Kasumi-1 (cell line): ENCODE measurements at regions not wholly inside any gene's neighbourhood (a gene's known extent, or its start where the extent isn't known, plus 50 kb on each side); places are given as distances from the start of the nearest gene placed in this dataset.

ENCODE experiments used
- DNase-seq, 2 experiments: peaks; one replicate each; lab custom pipeline; 2025; lab: John Stamatoyannopoulos, UW

DNA sequence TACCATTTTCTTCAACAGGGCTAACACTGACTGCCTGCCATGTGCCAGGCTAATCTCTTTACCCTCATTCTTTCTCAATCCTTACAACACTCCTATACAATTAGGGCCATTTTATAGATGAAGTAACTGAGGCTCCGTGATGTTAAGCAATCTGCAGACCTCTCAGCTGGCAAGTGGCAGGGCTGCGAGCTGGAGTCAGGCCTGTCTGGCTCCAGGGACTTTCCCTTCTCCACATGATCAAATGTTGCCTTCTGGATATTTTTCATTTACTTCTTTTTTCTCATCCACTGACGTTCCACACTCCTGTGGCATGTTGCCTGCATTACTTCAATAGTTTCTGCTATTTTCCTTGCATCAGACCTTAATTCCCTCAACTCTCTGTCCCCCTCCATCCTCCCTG is 55.2 kb upstream of the TAGAP start:
- DNase-seq: no peak

DNA sequence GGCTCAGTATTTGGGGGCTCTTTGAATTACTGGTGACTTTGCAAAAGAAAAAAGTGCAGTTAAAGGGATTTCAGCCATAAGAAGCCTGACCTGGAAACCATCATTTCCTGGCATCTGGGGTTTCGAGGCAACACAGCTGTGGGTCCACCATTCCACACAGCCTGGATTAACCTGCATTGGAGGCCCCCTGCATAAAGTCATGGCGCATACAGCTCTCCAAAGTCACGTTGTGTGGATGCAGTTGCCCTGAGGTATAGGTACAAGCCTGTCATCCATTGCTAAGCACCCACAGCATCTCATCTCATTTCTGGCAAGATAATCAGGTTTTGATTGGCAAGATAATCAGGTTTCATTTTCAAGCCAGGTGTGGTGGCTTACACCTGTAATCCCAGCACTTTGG is 54.5 kb upstream of the TAGAP start:
- DNase-seq: no peak

DNA sequence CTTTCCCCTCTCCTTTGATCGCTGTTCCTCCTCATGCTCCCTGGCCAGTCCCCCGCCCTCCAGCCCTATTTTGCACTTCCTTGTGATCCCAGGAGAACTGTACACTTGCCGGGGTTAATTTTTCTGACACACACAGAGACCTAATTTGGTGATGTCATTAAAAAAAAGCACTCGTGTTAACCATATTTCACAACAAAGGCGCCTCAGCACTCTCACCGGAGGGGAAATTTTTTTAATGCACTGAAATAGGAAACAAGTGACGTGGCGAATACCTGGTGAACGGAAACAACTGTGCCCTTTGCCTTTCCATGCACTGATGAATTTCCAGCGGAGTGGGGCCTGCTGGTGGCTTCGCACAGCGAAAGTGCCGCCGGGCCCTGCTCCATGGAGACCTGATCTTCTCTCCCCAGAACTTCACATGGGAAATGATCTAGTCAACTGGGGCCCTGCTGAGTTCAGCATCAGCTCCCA is 53.9 kb upstream of the TAGAP start:
- DNase-seq: no peak

DNA sequence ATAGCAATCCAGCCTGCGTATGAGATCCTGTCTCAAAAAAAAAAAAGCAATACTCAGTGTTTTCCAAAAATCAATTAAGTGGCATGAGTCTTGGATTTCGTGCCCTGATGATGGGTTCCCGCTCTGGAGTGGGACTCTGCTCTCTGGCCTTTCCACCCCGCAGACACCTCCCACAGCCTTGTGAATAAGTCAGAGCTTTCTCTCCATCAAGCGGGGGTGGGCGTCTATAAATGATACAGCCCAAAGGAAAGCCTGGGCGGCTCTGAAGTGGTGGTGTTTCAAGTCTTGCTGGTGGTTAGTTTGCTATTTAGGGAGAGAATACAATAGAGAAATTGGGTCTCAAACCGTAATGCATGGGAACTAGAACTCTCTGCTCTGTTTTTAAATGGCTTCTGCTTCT is 52.5 kb upstream of the TAGAP start:
- DNase-seq: no peak

DNA sequence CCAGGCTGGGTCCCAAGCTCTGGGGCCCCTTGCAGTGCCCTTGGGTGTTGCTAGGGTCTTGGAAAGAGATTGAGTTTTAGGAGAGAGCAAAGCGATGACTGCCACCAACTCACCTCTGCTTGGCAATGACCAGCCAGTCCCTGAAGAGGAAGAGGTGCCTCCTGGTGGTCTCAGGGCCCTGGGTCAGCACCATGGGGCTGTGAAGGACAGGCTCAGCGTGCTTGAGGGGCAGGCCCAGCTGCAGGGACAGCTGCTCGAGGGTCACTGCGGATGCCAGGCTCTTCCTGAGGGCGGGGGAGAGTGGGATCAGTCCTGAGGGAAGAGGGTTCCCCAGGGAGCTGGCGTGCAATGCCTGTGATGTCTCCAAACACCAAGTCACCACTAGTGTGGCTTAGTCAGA is 50.8 kb upstream of the TAGAP start:
- DNase-seq: no peak

DNA sequence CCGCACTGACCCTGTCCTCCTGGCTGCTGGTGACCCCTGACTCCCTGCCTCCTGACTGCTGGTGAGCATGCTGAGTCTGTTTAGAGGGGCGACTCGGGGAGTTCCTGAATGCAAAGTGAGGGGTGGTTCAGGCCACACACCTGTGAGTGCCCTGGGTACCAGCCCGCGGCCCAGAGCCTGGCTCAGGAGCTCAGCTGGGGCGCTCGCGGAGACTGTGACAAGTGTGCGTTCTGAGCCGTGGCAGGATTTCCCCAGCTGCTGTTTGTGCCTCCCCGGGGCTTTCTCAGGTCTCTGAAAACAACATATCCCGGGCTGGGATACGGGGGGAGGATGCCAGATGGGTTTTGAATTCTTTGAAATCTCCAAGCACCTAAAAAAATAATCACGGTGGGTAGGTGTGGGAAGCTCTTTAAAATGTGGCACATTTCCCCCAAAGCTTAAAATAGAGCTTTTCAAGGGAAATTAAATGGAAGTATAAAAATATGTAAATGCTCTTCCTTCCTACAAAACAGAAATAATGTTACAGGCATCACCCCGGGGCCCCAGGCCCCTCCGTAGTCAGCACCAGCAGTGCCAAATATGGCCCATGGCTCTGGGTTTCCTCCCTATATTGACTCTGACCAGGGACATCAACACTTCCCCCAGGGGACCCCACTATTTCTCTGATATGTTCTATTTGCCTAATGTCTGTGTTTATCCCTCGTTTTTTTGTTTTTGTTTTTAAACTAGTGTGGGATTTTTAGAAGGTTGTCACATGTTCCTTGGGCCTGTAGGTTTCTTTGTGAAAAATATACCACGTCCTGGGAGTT is 49.9 kb upstream of the TAGAP start:
- DNase-seq: no peak
